ENCODE measurements at regions not wholly inside any gene's neighbourhood (a gene's known extent, or its start where the extent isn't known, plus 50 kb on each side); places are given as distances from the start of the nearest gene placed in this dataset.

DNA sequence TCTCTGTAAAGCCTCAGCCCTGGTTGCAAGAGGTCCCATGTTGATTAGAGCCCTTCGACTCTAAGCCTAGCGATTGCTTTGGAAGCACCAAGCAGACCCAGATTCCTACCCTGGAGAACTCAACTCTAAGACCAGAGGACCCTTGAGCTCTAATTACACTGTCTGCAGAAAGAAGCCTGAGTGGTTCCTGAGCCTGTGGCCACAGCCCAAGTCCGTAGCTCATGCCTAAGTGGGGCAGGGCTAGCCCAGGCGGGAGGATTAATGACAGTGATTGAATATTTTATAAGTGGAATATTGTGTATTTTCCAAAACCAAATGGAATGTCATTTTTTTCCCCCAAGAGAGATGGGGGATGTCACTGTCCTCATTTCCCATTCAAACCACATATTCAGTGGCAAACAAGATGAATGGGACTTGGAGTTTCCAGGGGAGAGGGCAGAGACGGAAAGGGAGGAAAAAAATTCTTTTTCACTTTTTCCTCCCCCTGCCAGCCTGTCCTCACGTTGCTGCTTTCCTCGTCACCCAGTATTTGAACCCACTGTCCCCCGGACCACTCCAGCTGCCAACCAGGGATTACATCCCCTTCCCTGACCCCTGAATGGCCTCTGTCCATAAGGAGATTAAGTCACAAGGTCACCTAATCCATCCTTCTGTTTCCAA lies 79.6 kb upstream of the CTTNBP2NL start:
- TF ChIP-seq POLR2A (IDR thresholded peaks at IDR 0.05; ENCODE audit: low read depth, low read length) (no peak), POLR2AphosphoS5 (IDR thresholded peaks at IDR 0.05; ENCODE audit: low read depth, low read length) (no peak)
